H9 (cell line): ENCODE measurements at regions not wholly inside any gene's neighbourhood (a gene's known extent, or its start where the extent isn't known, plus 50 kb on each side); places are given as distances from the start of the nearest gene placed in this dataset.

Experiments
- DNase-seq: peaks from one replicate; pipeline ENCODE4 v3.0.0-alpha.2; 2017
- H2AFZ ChIP-seq: one replicate; pipeline ENCODE4 v1.6.1; 2013; ENCODE audit warnings: mild to moderate bottlenecking, low read length, control low read depth, moderate library complexity
- H2AK5ac ChIP-seq: 2 replicates; pipeline ENCODE4 v1.6.1; 2013; ENCODE audit warnings: low read length, control low read depth, mixed read lengths; ENCODE audit not compliant: insufficient read length
- H2BK120ac ChIP-seq: one replicate; pipeline ENCODE4 v1.6.1; 2013; ENCODE audit warnings: low read depth, mild to moderate bottlenecking, low read length, control low read depth, inconsistent platforms; ENCODE audit not compliant: poor library complexity, severe bottlenecking
- H2BK12ac ChIP-seq: 2 replicates; pipeline ENCODE4 v1.6.1; 2013; ENCODE audit warnings: low read length, control low read depth, mixed read lengths, low read depth; ENCODE audit not compliant: insufficient read length
- H2BK15ac ChIP-seq: 2 replicates; pipeline ENCODE4 v1.6.1; 2013; ENCODE audit warnings: low read depth, low read length, control low read depth
- H2BK20ac ChIP-seq: one replicate; pipeline ENCODE4 v1.6.1; 2013; ENCODE audit warnings: low read depth, mild to moderate bottlenecking, low read length, control low read depth, inconsistent platforms; ENCODE audit not compliant: poor library complexity, severe bottlenecking
- H2BK5ac ChIP-seq: 2 replicates; pipeline ENCODE4 v1.6.1; 2013; ENCODE audit warnings: low read length, control low read depth, mixed read lengths; ENCODE audit not compliant: insufficient read length
- H3K14ac ChIP-seq: 2 replicates; pipeline ENCODE4 v1.6.1; 2013; ENCODE audit warnings: low read length, control low read depth; ENCODE audit not compliant: insufficient read depth
- H3K18ac ChIP-seq: 2 replicates; pipeline ENCODE4 v1.6.1; 2013; ENCODE audit warnings: low read depth, mild to moderate bottlenecking, mixed read lengths, low read length, control low read depth; ENCODE audit not compliant: insufficient read length
- H3K23ac ChIP-seq: 2 replicates; pipeline ENCODE4 v1.6.1; 2013; ENCODE audit warnings: low read length, control low read depth, mixed read lengths, low read depth; ENCODE audit not compliant: insufficient read length
- H3K23me2 ChIP-seq: 2 replicates; pipeline ENCODE4 v1.6.1; 2013; ENCODE audit warnings: low read depth, mild to moderate bottlenecking, mixed read lengths, low read length, control low read depth; ENCODE audit not compliant: insufficient read length, poor library complexity, severe bottlenecking
- H3K27ac ChIP-seq: 2 replicates; pipeline ENCODE4 v1.5.1; 2013; ENCODE audit warnings: low read length, control low read depth, mixed read lengths, low read depth; ENCODE audit not compliant: insufficient read length
- H3K27me3 ChIP-seq: 2 replicates; pipeline ENCODE4 v1.6.1; 2013; ENCODE audit warnings: low read length, control low read depth, inconsistent platforms; ENCODE audit not compliant: insufficient read depth
- H3K4ac ChIP-seq: 2 replicates; pipeline ENCODE4 v1.6.1; 2013; ENCODE audit warnings: low read depth, mild to moderate bottlenecking, control low read depth, inconsistent platforms, low read length, moderate library complexity
- H3K4me1 ChIP-seq: 2 replicates; pipeline ENCODE4 v1.6.1; 2013; ENCODE audit warnings: low read length, control low read depth, inconsistent platforms; ENCODE audit not compliant: insufficient read depth
- H3K4me2 ChIP-seq: 2 replicates; pipeline ENCODE4 v1.6.1; 2013; ENCODE audit warnings: low read length, control low read depth, mixed read lengths; ENCODE audit not compliant: insufficient read length, insufficient read depth
- H3K56ac ChIP-seq: 2 replicates; pipeline ENCODE4 v1.6.1; 2013; ENCODE audit warnings: low read depth, mild to moderate bottlenecking, mixed read lengths, low read length, control low read depth; ENCODE audit not compliant: insufficient read length
- H3K79me1 ChIP-seq: 2 replicates; pipeline ENCODE4 v1.6.1; 2013; ENCODE audit warnings: low read depth, mild to moderate bottlenecking, moderate library complexity, low read length, control low read depth, inconsistent platforms; ENCODE audit not compliant: insufficient read depth, poor library complexity, severe bottlenecking
- H3K79me2 ChIP-seq: 2 replicates; pipeline ENCODE4 v1.6.1; 2013; ENCODE audit warnings: low read length, control low read depth, inconsistent platforms; ENCODE audit not compliant: insufficient read depth
- H3K9ac ChIP-seq: 2 replicates; pipeline ENCODE4 v1.6.1; 2013; ENCODE audit warnings: low read length, control low read depth, mixed read lengths; ENCODE audit not compliant: insufficient read length; ENCODE audit errors: extremely low read depth
- H3K9me3 ChIP-seq: one replicate; pipeline ENCODE4 v1.6.1; 2013; ENCODE audit warnings: low read depth, low read length, inconsistent platforms; ENCODE audit not compliant: control insufficient read depth
- H3T11ph ChIP-seq: one replicate; pipeline ENCODE4 v1.6.1; 2013; ENCODE audit warnings: mild to moderate bottlenecking, low read length, control low read depth, inconsistent platforms
- H4K20me1 ChIP-seq: one replicate; pipeline ENCODE4 v1.6.1; 2013; ENCODE audit not compliant: control insufficient read depth, insufficient read length, insufficient read depth
- H4K5ac ChIP-seq: 2 replicates; pipeline ENCODE4 v1.6.1; 2013; ENCODE audit warnings: low read depth, mild to moderate bottlenecking, mixed read lengths, low read length, control low read depth; ENCODE audit not compliant: insufficient read length
- H4K8ac ChIP-seq: replicated peaks from 2 replicates; pipeline ENCODE4 v1.6.1; 2013; ENCODE audit warnings: low read length, control low read depth, mixed read lengths, low read depth; ENCODE audit not compliant: insufficient read length
- H4K91ac ChIP-seq: 2 replicates; pipeline ENCODE4 v1.6.1; 2013; ENCODE audit warnings: low read depth, mild to moderate bottlenecking, moderate library complexity, mixed read lengths, low read length, control low read depth; ENCODE audit not compliant: insufficient read length
- H3K27ac Mint-ChIP-seq, 3 experiments: 2 replicates in 2 of 3; 3 replicates in 1 of 3; pipeline ENCODE4 v1.8.0; 2020 to 2021; ENCODE audit warnings: mixed read lengths in 3 of 3, mild to moderate bottlenecking in 1 of 3, moderate library complexity in 1 of 3
- H3K27me3 Mint-ChIP-seq: 2 replicates; pipeline ENCODE4 v1.8.0; 2021; ENCODE audit warnings: low read depth, mild to moderate bottlenecking, moderate library complexity, mixed read lengths
- H3K36me3 Mint-ChIP-seq, 3 experiments: 2 replicates in 2 of 3; 3 replicates in 1 of 3; pipeline ENCODE4 v1.8.0; 2020 to 2021; ENCODE audit warnings: low read depth in 3 of 3, mixed read lengths in 3 of 3; ENCODE audit not compliant: insufficient read depth in 1 of 3
- H3K4me1 Mint-ChIP-seq, 2 experiments: 2 replicates each; pipeline ENCODE4 v1.8.0; 2020; ENCODE audit warnings: mixed read lengths in 2 of 2
- H3K4me3 Mint-ChIP-seq, 2 experiments: 2 replicates in 1 of 2; 3 replicates in 1 of 2; pipeline ENCODE4 v1.8.0; 2020 to 2021; ENCODE audit warnings: mild to moderate bottlenecking in 2 of 2, mixed read lengths in 2 of 2, moderate library complexity in 1 of 2
- H3K9me3 Mint-ChIP-seq, 2 experiments: 2 replicates in 1 of 2; 3 replicates in 1 of 2; pipeline ENCODE4 v1.8.0; 2020; ENCODE audit warnings: mild to moderate bottlenecking in 2 of 2, mixed read lengths in 2 of 2, moderate library complexity in 1 of 2
- WGBS: extraction: QIAGEN DNeasy Blood & Tissue Kit; methylation state at CpG from one replicate; pipeline ENCODE4 v1.1.7; 2013; ENCODE audit warnings: missing lambda C conversion rate, low lambda C conversion rate, mixed read lengths; ENCODE audit not compliant: insufficient read length; ENCODE audit errors: extremely low coverage; 5-methylcytosine and 5-hydroxymethylcytosine counted together
- TF ChIP-seq, protein P1 (sequence below): fragments of 200-600 bp; sonication (generic); conservative IDR thresholded peaks from 3 replicates; pipeline ENCODE4 v1.8.0; 2021; ENCODE audit warnings: antibody characterized with exemption, mild to moderate bottlenecking

DNA sequence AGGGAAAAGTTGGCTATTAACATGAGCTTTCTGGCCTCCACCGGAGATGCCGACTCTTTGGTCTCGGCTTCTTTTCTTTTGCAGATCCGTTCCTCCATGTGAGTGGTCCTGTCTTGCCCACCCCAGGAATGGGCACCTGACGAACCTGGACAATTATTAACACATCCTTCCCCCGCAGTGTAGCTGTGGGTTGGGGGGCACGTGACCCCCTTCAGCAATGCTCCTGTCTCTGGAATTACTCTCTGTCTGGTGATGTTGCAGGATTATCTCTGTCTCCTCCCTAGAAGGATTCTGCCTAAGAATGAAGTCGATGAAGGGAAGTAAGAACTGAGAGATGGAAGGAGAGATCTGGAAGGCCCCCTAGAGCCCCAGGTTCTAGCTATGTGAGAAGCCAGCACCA lies 115.2 kb upstream of the NPAS2 start:
- Histone ChIP-seq H2BK5ac (no peak overlapping the region), H3T11ph (no peak overlapping the region), H2BK20ac (no peak overlapping the region), H3K14ac (no peak overlapping the region), H4K5ac (no peak overlapping the region), H3K79me2 (no peaks in the 10 kb centered on the region), H4K8ac (no peak overlapping the region), H2AFZ (no peak overlapping the region), H4K20me1 (no peaks in the 10 kb centered on the region), H3K4ac (no peak overlapping the region), H3K9ac (no peak overlapping the region), H3K4me2 (no peak overlapping the region), H3K23me2 (peaks cover 2% of the 10 kb centered on the region), H3K9me3 (no peaks in the 10 kb centered on the region), H3K27me3 (no peaks in the 10 kb centered on the region), H2BK120ac (no peak overlapping the region), H2BK15ac (no peak overlapping the region), H3K27ac (no peak overlapping the region), H2AK5ac (no peak overlapping the region), H3K56ac (no peak overlapping the region), H3K23ac (no peak overlapping the region), H2BK12ac (no peak overlapping the region), H3K79me1 (no peaks in the 10 kb centered on the region), H4K91ac (no peak overlapping the region), H3K4me1 (no peaks in the 10 kb centered on the region; the same call in 1 of the 2 replicates), H3K18ac (no peak overlapping the region)
- H3K36me3 Mint-ChIP-seq: peaks cover 0 to 2% (median 2%) of the 10 kb centered on the region in 3 experiments; a peak in 1 of 7 replicates
- H3K27ac Mint-ChIP-seq: peak overlapping the region in 1 of 3 experiments; percentile 91; a peak in 1 of 7 replicates
- no peak overlapping the region for H3K4me3 Mint-ChIP-seq
- H3K27me3 Mint-ChIP-seq: peaks cover 5% of the 10 kb centered on the region
- TF ChIP-seq, protein P1, sequence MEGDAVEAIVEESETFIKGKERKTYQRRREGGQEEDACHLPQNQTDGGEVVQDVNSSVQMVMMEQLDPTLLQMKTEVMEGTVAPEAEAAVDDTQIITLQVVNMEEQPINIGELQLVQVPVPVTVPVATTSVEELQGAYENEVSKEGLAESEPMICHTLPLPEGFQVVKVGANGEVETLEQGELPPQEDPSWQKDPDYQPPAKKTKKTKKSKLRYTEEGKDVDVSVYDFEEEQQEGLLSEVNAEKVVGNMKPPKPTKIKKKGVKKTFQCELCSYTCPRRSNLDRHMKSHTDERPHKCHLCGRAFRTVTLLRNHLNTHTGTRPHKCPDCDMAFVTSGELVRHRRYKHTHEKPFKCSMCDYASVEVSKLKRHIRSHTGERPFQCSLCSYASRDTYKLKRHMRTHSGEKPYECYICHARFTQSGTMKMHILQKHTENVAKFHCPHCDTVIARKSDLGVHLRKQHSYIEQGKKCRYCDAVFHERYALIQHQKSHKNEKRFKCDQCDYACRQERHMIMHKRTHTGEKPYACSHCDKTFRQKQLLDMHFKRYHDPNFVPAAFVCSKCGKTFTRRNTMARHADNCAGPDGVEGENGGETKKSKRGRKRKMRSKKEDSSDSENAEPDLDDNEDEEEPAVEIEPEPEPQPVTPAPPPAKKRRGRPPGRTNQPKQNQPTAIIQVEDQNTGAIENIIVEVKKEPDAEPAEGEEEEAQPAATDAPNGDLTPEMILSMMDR: no peak
- H3K4me1 Mint-ChIP-seq: peaks cover 20 to 25% of the 10 kb centered on the region in 2 experiments
- WGBS: no CpG with 5 or more reads among the region's 8 CpGs
- no peak for DNase-seq
- H3K9me3 Mint-ChIP-seq: peaks cover 6 to 7% of the 10 kb centered on the region in 2 experiments; a peak in 3 of 5 replicates
